SJCRH30 (cell line): ENCODE measurements at regions not wholly inside any gene's neighbourhood (a gene's known extent, or its start where the extent isn't known, plus 50 kb on each side); places are given as distances from the start of the nearest gene placed in this dataset.

Source experiments
- DNase-seq, 2 experiments: peaks; one replicate each; pipeline ENCODE4 v3.0.0-alpha.2; 2015 to 2020
- H3K27ac ChIP-seq: fragments of 250-450 bp; sonication (Bioruptor Pico); 2 replicates; pipeline ENCODE4 v1.5.1; 2020; ENCODE audit warnings: mild to moderate bottlenecking, moderate library complexity
- H3K27me3 ChIP-seq: fragments of 250-450 bp; sonication (Bioruptor Pico); 2 replicates; pipeline ENCODE4 v1.5.1; 2020; ENCODE audit warnings: mild to moderate bottlenecking, moderate library complexity
- H3K36me3 ChIP-seq: fragments of 250-450 bp; sonication (Bioruptor Pico); 2 replicates; pipeline ENCODE4 v1.5.1; 2020; ENCODE audit warnings: mild to moderate bottlenecking, moderate library complexity
- H3K4me1 ChIP-seq: fragments of 250-450 bp; sonication (Bioruptor Pico); 2 replicates; pipeline ENCODE4 v1.5.1; 2020; ENCODE audit warnings: mild to moderate bottlenecking, moderate library complexity
- H3K4me3 ChIP-seq: fragments of 250-450 bp; sonication (Bioruptor Pico); 2 replicates; pipeline ENCODE4 v1.5.1; 2020; ENCODE audit warnings: mild to moderate bottlenecking, moderate library complexity
- H3K9me3 ChIP-seq: fragments of 250-450 bp; sonication (Bioruptor Pico); replicated peaks from 2 replicates; pipeline ENCODE4 v1.5.1; 2020; ENCODE audit warnings: mild to moderate bottlenecking, moderate library complexity

GRCh38 chr3:165404357-165405027 lies 208.3 kb upstream of the SLITRK3 start:
- Histone ChIP-seq H3K27ac (no peak overlapping the region), H3K4me1 (no peaks in the 10 kb centered on the region), H3K27me3 (no peaks in the 10 kb centered on the region), H3K36me3 (no peaks in the 10 kb centered on the region), H3K4me3 (no peak overlapping the region), H3K9me3 (no peaks in the 10 kb centered on the region)
- DNase-seq: no peak

DNA sequence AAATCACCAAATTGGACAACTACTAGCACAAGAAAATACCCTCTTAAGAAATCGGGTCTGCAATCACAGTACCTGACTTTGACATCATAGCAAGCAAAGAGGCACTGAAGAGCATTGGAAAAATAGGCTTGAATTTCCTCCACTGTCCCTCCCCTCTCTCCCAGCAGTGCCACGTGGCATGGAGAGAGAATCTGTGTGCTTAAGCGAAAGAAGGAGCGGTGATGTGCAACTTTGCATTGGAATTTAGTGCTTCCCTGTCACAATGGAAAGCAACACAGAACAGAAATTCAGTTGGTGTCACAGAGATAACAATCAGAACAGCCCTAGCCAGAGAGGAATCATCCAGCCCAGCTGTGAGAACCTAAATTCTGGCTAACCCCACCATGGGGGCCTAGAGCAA lies 207.5 kb upstream of the SLITRK3 start:
- Histone ChIP-seq H3K36me3 (no peaks in the 10 kb centered on the region), H3K27me3 (no peaks in the 10 kb centered on the region), H3K4me3 (no peak overlapping the region), H3K27ac (no peak overlapping the region), H3K9me3 (no peaks in the 10 kb centered on the region), H3K4me1 (no peaks in the 10 kb centered on the region)
- no peak for DNase-seq

- no peaks in the 10 kb centered on the region for H3K4me1 ChIP-seq
- H3K36me3 ChIP-seq: no peaks in the 10 kb centered on the region
- H3K27ac ChIP-seq: no peak overlapping the region
- H3K27me3 ChIP-seq: no peaks in the 10 kb centered on the region
- no peak for DNase-seq
- H3K4me3 ChIP-seq: no peak overlapping the region
- no peaks in the 10 kb centered on the region for H3K9me3 ChIP-seq
Measured at GRCh38 chr3:165395188-165395587, 199.0 kb upstream of the SLITRK3 start.

- no peak for DNase-seq
- Histone ChIP-seq H3K4me1 (no peaks in the 10 kb centered on the region), H3K27ac (no peak overlapping the region), H3K4me3 (no peak overlapping the region), H3K27me3 (no peaks in the 10 kb centered on the region), H3K9me3 (no peaks in the 10 kb centered on the region), H3K36me3 (no peaks in the 10 kb centered on the region)
Measured at GRCh38 chr3:165393461-165393860, 197.3 kb upstream of the SLITRK3 start.

GRCh38 chr3:165390166-165390565 lies 194.0 kb upstream of the SLITRK3 start:
- no peak for DNase-seq
- Histone ChIP-seq H3K4me1 (no peaks in the 10 kb centered on the region), H3K27ac (no peak overlapping the region), H3K27me3 (no peaks in the 10 kb centered on the region), H3K9me3 (no peaks in the 10 kb centered on the region), H3K36me3 (no peaks in the 10 kb centered on the region), H3K4me3 (no peak overlapping the region)

GRCh38 chr3:165389653-165390052 lies 193.5 kb upstream of the SLITRK3 start:
- no peak overlapping the region for H3K4me3 ChIP-seq
- no peaks in the 10 kb centered on the region for H3K4me1 ChIP-seq
- DNase-seq: no peak
- no peaks in the 10 kb centered on the region for H3K9me3 ChIP-seq
- H3K36me3 ChIP-seq: no peaks in the 10 kb centered on the region
- H3K27ac ChIP-seq: no peak overlapping the region
- no peaks in the 10 kb centered on the region for H3K27me3 ChIP-seq

DNA sequence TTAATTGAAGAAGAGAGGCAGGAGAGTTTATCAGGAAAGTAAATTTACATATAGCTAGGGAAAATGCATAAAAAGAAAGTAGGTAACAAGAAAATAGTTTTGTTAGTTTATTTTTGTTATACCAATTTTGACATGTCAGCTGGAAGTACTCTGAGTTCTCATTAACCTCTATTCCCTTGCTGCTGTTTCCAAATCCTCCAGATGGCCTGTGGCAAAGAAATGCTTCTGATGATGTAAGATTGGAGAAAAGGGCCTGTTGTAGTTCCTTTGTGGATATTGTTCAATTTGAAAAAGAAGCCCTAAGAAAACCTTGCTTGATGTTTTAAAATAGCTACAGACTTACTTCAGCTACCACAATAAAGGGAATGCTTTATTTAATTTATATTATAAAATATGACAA lies 192.9 kb upstream of the SLITRK3 start:
- Histone ChIP-seq H3K27ac (no peak overlapping the region), H3K36me3 (no peaks in the 10 kb centered on the region), H3K27me3 (no peaks in the 10 kb centered on the region), H3K9me3 (no peaks in the 10 kb centered on the region), H3K4me1 (no peaks in the 10 kb centered on the region), H3K4me3 (no peak overlapping the region)
- DNase-seq: no peak

DNA sequence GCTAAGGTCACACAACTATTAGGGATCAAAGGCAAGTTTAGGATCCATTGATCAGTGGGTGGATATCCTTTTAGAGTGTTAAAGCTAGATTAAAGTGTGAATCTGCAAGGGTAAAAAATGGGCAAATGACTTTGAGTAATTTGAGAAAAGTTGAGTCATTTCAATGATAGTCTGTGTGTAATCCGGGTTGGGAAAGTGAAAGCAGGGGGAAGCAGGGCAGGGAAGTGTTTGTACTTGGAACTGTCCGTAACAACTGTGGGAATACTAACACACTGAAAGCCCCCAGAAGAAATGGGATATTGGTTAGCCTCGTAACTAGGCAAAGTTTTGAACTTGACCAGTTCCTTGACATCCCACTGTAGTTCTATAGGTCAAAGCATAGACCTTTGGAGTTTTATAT lies 187.2 kb upstream of the SLITRK3 start:
- no peak for DNase-seq
- no peaks in the 10 kb centered on the region for H3K9me3 ChIP-seq
- H3K4me3 ChIP-seq: no peak overlapping the region
- H3K36me3 ChIP-seq: no peaks in the 10 kb centered on the region
- H3K27ac ChIP-seq: no peak overlapping the region
- H3K4me1 ChIP-seq: no peaks in the 10 kb centered on the region
- H3K27me3 ChIP-seq: no peaks in the 10 kb centered on the region

DNA sequence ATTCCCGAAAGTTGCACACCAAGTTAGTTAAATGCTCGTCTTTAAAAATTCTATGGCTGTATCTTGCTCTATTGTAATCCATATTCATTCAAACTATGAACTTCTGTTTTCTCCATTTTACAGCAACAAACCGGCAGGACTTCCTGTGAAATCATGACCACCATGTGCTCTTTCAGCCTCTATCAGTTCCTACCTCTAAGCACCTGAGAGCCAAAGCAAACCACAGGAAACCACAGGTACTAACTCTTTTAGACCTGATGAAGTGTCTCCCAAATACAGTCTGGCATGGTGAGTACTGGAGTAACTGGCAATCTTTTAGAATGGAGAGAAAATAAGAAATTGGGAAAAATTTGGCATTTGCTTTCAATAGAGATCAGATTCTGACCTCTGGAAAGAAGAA lies 186.5 kb upstream of the SLITRK3 start:
- Histone ChIP-seq H3K4me3 (no peak overlapping the region), H3K27ac (no peak overlapping the region), H3K4me1 (no peaks in the 10 kb centered on the region), H3K36me3 (no peaks in the 10 kb centered on the region), H3K9me3 (no peaks in the 10 kb centered on the region), H3K27me3 (no peaks in the 10 kb centered on the region)
- DNase-seq: no peak

- no peak overlapping the region for H3K27ac ChIP-seq
- H3K27me3 ChIP-seq: no peaks in the 10 kb centered on the region
- no peaks in the 10 kb centered on the region for H3K4me1 ChIP-seq
- H3K4me3 ChIP-seq: no peak overlapping the region
- H3K9me3 ChIP-seq: no peaks in the 10 kb centered on the region
- DNase-seq: no peak
- H3K36me3 ChIP-seq: no peaks in the 10 kb centered on the region
Measured at GRCh38 chr3:165378761-165379160, 182.6 kb upstream of the SLITRK3 start.

DNA sequence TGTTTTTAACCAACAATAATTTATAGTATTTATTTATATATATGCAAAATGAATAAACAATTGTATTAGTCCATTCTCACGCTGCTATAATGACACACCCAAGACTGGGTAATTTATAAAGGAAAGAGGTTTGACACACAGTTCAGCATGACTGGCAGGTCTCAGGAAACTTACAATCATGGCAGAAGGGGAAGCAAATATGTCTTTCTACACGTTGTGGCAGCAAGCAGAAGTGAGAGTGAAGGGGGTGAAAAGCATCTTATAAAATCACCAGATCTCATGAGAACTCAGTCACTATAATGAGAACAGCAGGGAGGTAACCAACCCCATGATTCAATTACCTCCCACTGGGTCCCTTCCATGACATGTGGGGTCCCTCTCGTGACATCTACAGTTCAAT lies 162.8 kb upstream of the SLITRK3 start:
- DNase-seq: no peak
- H3K9me3 ChIP-seq: no peaks in the 10 kb centered on the region
- H3K27me3 ChIP-seq: no peaks in the 10 kb centered on the region
- H3K4me1 ChIP-seq: no peaks in the 10 kb centered on the region
- no peaks in the 10 kb centered on the region for H3K36me3 ChIP-seq
- no peak overlapping the region for H3K4me3 ChIP-seq
- no peak overlapping the region for H3K27ac ChIP-seq

GRCh38 chr3:165355316-165355715 lies 159.1 kb upstream of the SLITRK3 start:
- no peak for DNase-seq
- no peak overlapping the region for H3K4me3 ChIP-seq
- H3K9me3 ChIP-seq: no peaks in the 10 kb centered on the region
- no peak overlapping the region for H3K27ac ChIP-seq
- H3K27me3 ChIP-seq: no peaks in the 10 kb centered on the region
- no peaks in the 10 kb centered on the region for H3K4me1 ChIP-seq
- no peaks in the 10 kb centered on the region for H3K36me3 ChIP-seq

- H3K27ac ChIP-seq: no peak overlapping the region
- H3K9me3 ChIP-seq: no peaks in the 10 kb centered on the region
- no peak for DNase-seq
- no peaks in the 10 kb centered on the region for H3K27me3 ChIP-seq
- H3K4me3 ChIP-seq: no peak overlapping the region
- no peaks in the 10 kb centered on the region for H3K4me1 ChIP-seq
- H3K36me3 ChIP-seq: no peaks in the 10 kb centered on the region
Measured at GRCh38 chr3:165347526-165347925, 151.3 kb upstream of the SLITRK3 start.

DNA sequence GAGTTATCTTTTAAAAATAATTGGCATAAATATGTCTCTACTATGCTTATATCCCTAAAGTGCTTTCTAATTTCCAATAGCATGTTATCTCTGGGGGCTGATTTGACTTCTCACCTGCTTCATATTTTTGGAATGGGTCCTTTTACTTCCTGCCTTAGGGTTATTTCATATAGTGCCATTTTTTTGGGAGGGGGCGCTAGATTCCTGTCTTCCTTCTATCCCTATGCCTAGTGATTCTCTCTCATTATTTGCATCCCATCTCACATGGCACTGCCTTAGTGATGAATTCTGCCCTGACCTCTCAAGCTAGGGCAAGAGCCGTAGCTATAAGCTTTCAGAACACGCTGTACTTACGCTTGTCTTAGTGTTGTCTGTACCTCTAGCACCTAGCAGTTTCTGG lies 150.3 kb upstream of the SLITRK3 start:
- H3K4me1 ChIP-seq: no peaks in the 10 kb centered on the region

GRCh38 chr3:165343185-165343584 lies 147.0 kb upstream of the SLITRK3 start:
- Histone ChIP-seq H3K4me3 (no peak overlapping the region), H3K27me3 (no peaks in the 10 kb centered on the region), H3K27ac (no peak overlapping the region), H3K9me3 (no peaks in the 10 kb centered on the region), H3K36me3 (no peaks in the 10 kb centered on the region), H3K4me1 (no peaks in the 10 kb centered on the region)
- no peak for DNase-seq

More for the DNA sequence above, 150.3 kb upstream of the SLITRK3 start:
- H3K36me3 ChIP-seq: no peaks in the 10 kb centered on the region
- H3K9me3 ChIP-seq: no peaks in the 10 kb centered on the region
- H3K4me3 ChIP-seq: no peak overlapping the region
- no peak overlapping the region for H3K27ac ChIP-seq
- DNase-seq: no peak
- H3K27me3 ChIP-seq: no peaks in the 10 kb centered on the region

- Histone ChIP-seq H3K36me3 (no peaks in the 10 kb centered on the region), H3K9me3 (no peaks in the 10 kb centered on the region), H3K27ac (no peak overlapping the region), H3K27me3 (no peaks in the 10 kb centered on the region), H3K4me3 (no peak overlapping the region), H3K4me1 (no peaks in the 10 kb centered on the region)
- peak in 1 of 2 experiments; percentile 15 for DNase-seq
Measured at GRCh38 chr3:165339753-165340152, 143.6 kb upstream of the SLITRK3 start.
